Urothelium cell line (cell line): ENCODE measurements at regions not wholly inside any gene's neighbourhood (a gene's known extent, or its start where the extent isn't known, plus 50 kb on each side); places are given as distances from the start of the nearest gene placed in this dataset.

ENCODE experiments used
- DNase-seq: peaks from one replicate; pipeline ENCODE4 v3.0.0; 2011; ENCODE audit warnings: low spot score, mixed read lengths
- FAIRE-seq: peaks from 2 replicates; lab custom pipeline; 2011; peaks lifted over from hg19 to GRCh38; lab: Jason Lieb, UNC

DNA sequence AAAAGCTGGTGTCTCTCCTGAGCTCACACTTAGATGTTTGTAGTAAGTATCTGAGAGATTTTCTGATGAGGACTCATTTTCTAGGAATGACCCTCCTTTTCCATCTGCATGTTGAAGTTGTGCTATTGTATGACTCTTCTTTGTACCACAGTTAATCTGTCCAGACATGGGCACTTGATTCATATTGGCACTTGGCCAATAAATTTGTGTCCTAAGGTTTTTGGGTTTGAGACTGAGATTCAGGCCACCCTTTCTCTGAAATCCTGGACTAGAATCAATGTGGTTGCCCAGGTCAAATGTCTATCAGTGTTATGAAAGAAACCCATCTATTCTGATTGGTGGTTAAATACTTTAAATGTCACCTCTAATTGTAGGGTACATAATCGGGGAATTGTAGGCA, 869.0 kb downstream of the SH3BGRL start:
- DNase-seq (no peak), FAIRE-seq (no peak)

DNA sequence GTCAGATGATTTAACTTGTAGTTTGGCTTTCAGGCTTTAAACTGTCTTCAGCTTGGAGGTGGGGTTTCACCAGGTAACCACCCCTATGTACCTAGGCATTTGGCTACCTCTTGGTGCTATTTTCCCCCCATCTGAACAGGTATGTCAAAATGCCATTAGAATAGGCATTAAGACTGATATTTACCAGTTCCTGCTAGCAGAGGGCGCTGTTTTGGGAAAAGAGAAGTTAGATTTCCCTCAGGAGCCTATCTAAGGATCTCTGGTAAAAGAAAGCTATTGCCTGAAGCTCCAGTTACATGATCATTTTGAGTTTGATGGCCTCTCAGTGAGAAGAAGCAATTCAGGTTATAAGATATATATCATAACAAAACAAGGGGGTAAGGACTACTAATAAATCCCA, 879.1 kb downstream of the SH3BGRL start:
- DNase-seq (no peak), FAIRE-seq (no peak)

DNA sequence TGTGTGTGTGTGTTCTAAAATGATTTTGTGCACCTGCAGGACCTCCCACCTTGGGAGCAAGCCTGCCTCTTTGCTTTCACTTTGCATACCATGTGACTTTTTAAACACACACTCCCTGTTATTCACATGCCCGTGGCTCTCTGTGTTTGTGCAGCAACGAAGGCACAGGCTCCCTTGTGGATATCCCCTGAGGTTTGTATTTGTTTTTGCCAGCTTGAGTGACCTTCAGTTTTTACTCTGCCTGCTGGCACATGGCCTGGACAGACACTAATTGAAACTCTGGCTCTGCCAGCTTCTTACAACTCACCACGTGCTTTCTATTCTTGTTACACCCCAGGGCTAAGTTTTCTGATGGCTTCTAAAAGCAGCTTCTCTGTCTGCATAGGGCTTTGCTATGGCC, 885.8 kb downstream of the SH3BGRL start:
- DNase-seq, result no peak
- FAIRE-seq, result no peak

DNA sequence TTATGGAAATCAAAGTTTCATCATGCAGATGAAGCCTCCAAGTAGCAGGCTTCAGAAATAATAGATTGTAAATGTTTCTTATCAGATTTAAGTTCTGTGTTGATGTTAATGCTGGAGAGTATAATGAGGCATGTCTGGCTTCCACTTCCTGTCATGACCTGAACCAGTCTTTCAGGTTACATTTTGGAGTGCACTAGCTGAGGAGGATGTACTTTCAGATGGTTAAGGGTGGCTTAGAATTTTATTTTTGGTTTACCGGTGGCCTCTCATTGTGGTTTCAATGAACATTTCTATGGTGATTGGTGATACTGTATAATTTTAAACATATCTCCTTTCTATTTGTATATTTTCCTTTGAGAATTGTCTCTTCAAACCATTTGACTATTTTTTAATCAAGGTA, 890.4 kb downstream of the SH3BGRL start:
- FAIRE-seq, result no peak
- DNase-seq, result no peak

DNA sequence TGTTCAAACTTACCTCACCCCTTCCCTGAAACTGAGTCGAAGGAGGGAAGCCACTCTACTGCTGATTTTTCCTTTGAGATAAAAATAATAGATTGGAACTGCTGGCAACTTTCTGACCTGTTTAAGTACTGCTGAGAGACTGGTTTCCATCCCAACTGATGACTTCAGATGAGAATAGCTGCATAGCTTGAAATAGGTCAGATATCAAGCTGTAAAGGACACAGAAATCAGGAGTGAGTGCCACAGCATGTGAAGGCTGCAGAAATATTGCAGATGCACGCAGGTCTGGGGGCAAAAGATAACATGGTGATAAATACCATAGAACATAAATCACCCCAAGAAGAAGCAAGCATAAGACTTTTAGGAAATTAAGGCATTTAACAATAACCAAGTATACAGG, 923.2 kb downstream of the SH3BGRL start:
- DNase-seq, result no peak
- no peak for FAIRE-seq

DNA sequence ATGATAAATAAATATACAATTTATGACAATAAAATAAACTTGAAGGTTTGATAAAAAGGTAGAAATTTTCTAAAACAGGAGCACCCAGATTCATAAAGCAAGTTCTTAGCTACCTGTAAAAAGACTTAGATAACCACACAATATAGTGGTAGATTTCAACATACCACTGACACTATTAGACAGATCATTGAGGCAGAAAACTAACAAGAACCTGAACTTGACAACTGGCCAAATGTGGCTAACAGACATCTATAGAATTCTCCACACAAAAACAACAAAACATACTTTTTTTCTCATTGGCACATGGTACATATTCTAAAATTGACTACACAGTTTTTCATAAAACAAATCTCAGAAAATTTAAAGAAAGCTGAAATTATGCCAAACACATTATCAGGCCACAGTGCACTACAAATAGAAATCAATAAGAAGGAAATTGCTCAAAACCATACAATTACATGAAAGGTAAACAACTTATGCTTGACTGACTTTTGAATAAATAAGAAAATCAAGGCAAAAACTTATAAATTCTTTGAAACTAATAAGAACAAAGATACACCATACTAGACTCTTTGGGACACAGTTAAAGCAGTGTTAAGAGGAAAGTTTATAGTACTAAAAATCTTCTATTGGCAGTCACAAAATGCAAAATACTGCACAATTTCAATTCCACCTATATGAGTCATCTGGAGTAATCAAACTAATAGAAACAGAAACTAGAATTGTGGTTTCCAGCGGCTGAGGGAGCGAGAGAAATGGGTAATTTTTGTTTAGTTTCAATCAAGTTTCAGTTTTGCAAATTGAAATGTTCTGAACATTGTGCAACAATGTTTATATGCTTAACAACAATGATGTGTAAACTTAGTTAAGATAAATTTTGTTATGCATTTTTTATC, 925.6 kb downstream of the SH3BGRL start:
- FAIRE-seq (no peak), DNase-seq (no peak)

DNA sequence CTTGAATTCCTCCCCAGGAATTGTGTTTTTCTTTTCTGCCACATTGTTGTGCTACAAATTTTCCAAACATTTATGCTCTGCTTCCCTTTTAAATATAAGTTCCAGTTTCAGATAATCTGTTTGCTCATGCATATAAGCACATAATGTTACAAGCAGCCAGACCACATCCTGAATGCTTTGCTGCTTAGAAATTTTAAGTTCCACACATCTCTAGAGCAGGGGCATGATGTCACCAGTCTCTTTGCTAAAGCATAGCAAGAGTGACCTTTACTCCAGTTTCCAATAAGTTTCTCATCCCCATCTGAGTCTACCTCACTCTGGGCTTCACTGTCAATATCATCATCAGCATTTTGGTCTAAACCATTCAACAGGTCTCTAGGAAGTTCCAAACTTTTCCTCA, 932.5 kb downstream of the SH3BGRL start:
- DNase-seq, result no peak
- no peak for FAIRE-seq

DNA sequence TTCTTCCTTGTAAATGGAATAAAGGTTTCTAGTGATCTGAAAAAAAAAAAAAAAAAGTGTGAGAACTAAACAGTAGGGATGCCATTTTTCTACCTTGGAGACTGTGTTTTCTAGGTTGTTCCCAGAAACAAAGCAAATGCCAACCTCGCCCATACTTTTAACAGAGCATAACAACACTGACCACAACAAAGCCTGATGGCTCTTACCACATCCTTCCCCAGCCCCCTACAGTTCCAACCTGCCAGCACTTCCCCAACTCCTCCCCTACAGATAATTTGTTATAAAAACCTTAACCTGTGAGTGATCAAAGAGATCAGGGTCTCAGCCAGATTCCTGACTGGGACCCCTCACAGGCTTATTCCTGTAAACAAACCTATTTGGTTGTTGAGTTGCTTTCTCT, 940.0 kb downstream of the SH3BGRL start:
- FAIRE-seq (no peak), DNase-seq (peak; percentile 23)

DNA sequence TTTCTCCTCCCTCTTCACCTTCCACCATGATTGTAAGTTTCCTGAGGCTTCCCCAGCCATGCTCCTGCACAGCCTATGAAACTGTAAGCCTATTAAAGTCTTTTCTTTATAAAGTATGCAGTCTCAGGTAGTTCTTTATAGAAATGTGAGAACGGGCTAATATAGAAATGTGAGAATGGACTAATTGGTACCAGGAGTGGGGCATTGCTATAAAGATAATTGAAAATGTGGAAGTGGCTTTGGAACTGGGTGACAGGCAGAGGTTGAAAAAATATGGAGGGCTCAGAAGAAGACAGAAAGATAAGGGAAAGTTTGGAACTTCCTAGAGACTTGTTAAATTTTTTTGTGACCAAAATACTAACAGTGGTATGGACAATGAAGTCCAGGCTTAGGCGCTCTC, 959.3 kb downstream of the SH3BGRL start:
- DNase-seq (no peak), FAIRE-seq (no peak)

DNA sequence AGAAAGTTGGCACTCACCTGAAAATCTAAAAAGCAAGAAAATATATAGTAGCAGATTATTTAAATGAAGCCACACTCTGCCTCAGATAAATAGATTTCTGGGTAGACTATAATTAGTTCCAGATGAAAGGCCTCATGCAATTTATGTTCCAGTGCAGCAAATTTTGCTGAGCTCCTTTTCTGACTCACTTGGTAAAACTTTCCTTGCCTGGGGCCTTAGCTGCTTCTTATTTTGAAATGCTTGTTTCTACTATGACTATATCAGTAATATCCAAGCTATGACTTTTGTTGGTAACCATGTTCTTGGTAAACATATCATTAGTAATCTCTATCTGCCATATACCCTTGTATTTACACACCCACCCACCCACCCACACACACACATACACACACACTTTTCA, 961.8 kb downstream of the SH3BGRL start:
- FAIRE-seq (no peak), DNase-seq (no peak)

DNA sequence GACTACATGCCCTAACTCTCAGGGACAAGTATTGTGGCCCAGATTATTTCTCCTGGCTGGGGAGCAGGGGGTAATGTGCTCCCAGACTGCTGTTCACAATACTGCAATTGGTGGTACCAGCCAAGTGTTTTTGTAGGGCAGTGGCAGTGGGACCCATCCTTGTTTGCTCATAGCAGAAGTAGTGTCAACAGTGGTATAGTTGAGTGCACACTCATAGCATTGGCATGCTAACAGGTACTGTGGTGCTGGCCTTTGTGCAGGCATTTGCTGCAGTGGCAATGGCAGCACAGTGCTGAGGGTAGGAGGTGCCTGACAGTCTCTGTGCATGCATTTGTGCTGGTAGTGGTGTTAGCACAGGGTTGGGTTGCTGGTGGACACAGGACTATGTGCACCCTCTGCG, 995.0 kb downstream of the SH3BGRL start:
- no peak for FAIRE-seq
- DNase-seq, result no peak

DNA sequence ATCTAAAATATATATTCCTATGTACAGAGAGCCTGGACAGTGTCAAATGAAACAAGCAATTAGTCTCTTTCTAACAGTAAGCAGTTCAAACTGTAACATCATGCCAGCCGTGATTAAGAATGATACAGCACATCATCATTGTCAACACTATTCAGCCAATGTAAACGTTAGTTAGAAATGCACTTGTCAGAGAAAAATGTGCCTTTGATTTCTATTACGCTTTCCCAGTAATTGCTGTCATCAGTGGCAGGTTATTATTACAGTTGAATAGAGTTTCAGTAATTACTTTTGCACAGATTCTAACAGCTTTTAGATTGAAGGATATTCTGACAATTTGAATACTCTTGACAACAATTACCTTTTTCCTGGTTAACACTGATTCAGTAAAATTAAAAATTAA, 1007.1 kb downstream of the SH3BGRL start:
- FAIRE-seq (no peak), DNase-seq (no peak)

DNA sequence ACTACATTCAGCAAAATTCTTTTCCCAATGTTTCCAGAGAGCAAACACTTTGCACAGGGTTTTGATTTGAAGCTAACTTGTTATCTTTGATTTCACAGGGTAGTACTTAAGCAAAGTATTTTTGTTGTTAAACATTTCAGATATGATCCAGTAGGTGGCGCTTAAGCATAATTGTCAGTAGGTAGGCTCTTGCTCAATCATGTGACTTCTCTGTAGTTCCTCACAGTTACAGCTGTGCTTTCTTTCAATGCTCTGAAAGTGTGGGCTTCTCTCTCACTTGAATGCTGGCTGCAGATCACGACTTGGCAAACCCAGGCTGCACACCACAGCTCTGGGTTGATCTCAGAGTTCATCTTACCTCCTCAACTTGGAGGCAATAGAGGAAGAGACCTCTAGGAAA, 1016.5 kb downstream of the SH3BGRL start:
- peak; percentile 17 for DNase-seq
- FAIRE-seq, result no peak

DNA sequence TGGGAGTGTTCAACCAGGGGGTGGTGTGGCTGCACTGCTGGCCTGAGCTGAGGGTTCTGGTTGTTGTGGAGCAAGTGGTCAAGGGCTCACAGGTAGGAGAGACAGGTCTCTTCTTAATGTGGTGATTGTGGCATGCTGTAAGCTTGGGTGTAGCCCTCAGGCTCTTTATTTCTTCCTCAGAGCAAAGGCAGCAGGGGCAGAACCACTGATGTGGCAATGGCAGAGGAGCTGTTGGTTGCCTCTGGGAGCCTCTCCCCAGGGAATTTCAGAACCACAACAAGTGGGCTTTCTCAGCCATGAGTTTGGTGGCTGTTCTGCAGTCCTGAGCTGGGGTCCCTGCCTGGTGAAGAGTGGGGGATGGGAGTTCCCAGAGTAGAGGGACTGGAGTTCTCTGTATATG, 1017.2 kb downstream of the SH3BGRL start:
- DNase-seq (no peak), FAIRE-seq (no peak)

DNA sequence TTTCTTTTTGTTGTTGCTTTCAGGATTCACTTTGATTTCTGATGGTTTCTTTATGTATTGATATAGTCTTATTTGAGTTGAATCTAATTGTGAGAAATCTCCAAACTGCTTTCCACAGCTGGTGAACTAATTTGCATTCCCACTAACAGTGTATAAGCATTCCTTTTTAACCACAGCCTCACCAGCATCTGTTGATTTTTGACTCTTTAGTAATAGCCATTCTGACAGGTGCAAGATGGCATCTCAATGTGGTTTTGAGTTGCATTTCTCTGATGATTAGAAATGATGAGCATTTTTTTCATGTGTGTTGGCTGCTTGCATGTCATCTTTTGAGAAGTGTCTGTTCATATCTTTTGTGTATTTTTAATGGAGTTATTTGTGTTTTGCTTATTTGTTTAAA, 1023.1 kb downstream of the SH3BGRL start:
- FAIRE-seq (no peak), DNase-seq (no peak)

DNA sequence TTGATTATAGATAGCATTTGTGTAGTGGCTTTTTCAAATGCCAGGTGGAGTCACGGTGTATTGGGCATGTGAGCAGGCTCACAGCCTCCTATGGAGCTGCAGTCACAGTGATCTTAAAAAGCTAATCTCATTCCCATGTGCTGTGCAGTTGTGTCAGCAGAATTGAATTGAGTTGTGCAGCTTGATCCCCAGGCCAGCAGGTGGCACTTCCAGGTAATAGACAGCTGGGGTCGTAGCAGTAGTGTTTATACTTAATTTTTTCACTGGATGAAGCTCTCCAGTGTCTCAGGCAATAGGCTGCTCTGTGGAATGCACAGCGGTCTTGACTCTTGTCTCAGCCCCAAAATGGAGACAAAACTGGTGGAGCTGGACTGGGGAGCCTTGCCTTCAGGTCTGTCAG, 1028.1 kb downstream of the SH3BGRL start:
- DNase-seq (no peak), FAIRE-seq (no peak)

DNA sequence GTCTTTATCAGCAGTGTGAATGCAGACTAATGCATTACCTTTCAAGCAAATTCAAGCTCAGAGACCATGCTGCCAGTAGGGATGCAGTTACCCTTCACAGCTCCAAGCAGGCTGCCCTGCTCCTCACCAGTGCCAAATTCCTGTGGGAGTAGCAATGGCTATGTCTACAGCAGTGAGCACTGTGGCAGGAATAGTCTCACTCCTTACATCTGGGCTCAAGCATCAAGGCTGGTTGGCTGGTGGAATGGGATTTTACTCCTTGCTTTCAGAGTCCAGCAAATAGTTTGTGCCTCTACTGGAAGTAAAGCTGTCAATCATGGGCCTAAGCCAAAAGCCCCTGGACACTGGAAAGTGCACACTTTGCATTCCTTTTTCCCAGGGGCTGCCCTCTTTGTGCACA, 1030.8 kb downstream of the SH3BGRL start:
- FAIRE-seq (no peak), DNase-seq (no peak)

DNA sequence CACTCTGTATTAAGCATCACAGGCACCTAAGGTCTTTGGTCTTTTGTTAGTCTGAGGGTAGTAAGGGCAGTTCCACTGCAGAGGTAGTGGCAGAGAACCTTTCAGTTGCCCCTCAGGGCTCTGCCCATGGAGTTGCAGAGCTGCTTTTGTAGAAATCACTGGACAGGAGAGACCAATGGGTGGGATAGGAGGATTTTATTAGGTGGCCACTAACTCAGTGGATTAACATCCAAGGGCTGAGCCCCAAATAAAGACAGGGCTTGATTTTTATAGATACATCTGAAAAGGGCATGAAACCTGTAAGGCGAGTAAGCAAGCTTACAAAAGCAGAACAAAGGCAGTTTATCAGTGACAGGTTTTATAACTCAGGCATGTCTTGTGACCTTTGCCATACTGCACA, 1035.4 kb downstream of the SH3BGRL start:
- DNase-seq, result no peak
- FAIRE-seq, result no peak
